Hepatocyte (in vitro differentiated cells): ENCODE measurements at regions not wholly inside any gene's neighbourhood (a gene's known extent, or its start where the extent isn't known, plus 50 kb on each side); places are given as distances from the start of the nearest gene placed in this dataset.

Experiments used
- DNase-seq: peaks from one replicate; pipeline ENCODE4 v3.0.0-alpha.2; 2016; ENCODE audit warnings: low spot score
- H2AFZ ChIP-seq: fragments of 200-600 bp; sonication (generic); 2 replicates; pipeline ENCODE4 v1.6.0; 2016; ENCODE audit warnings: antibody characterized with exemption, mild to moderate bottlenecking
- H3K27ac ChIP-seq: fragments of 200-600 bp; sonication (generic); 2 replicates; pipeline ENCODE4 v1.5.1; 2016; ENCODE audit warnings: mild to moderate bottlenecking
- H3K27me3 ChIP-seq: fragments of 200-600 bp; sonication (generic); 2 replicates; pipeline ENCODE4 v1.6.1; 2016
- H3K36me3 ChIP-seq: fragments of 200-600 bp; sonication (generic); replicated peaks from 2 replicates; pipeline ENCODE4 v1.5.1; 2016; ENCODE audit warnings: low read depth; ENCODE audit not compliant: insufficient read depth
- H3K4me1 ChIP-seq: fragments of 200-600 bp; sonication (generic); 2 replicates; pipeline ENCODE4 v1.5.1; 2016; ENCODE audit warnings: mild to moderate bottlenecking, moderate library complexity; ENCODE audit not compliant: insufficient read depth
- H3K4me2 ChIP-seq: fragments of 200-600 bp; sonication (generic); 2 replicates; pipeline ENCODE4 v1.6.0; 2016
- H3K4me3 ChIP-seq: fragments of 200-600 bp; sonication (generic); 2 replicates; pipeline ENCODE4 v1.5.1; 2016; ENCODE audit warnings: mild to moderate bottlenecking
- H3K79me2 ChIP-seq: fragments of 200-600 bp; sonication (generic); 2 replicates; pipeline ENCODE4 v1.6.0; 2017; ENCODE audit warnings: mild to moderate bottlenecking
- H3K9me2 ChIP-seq: fragments of 200-600 bp; sonication (generic); replicated peaks from 2 replicates; pipeline ENCODE4 v1.6.0; 2017; ENCODE audit warnings: mild to moderate bottlenecking; ENCODE audit not compliant: insufficient read depth
- H3K9me3 ChIP-seq: fragments of 200-600 bp; sonication (generic); 2 replicates; pipeline ENCODE4 v1.5.1; 2016; ENCODE audit warnings: low read depth, mild to moderate bottlenecking
- H4K20me1 ChIP-seq: fragments of 200-600 bp; sonication (generic); 2 replicates; pipeline ENCODE4 v1.6.0; 2016; ENCODE audit warnings: mild to moderate bottlenecking; ENCODE audit not compliant: insufficient read depth, poor library complexity, severe bottlenecking
- CTCF ChIP-seq: fragments of 200-600 bp; sonication (generic); IDR thresholded peaks from 2 replicates; pipeline ENCODE4 v1.5.1; 2016; ENCODE audit warnings: antibody characterized with exemption, mild to moderate bottlenecking; ENCODE audit not compliant: poor library complexity
- EZH2 ChIP-seq: fragments of 200-600 bp; sonication (generic); IDR thresholded peaks from 2 replicates; pipeline ENCODE4 v1.6.1; 2016; ENCODE audit warnings: antibody characterized with exemption, mild to moderate bottlenecking, borderline replicate concordance
- EZH2phosphoT487 ChIP-seq: fragments of 200-600 bp; sonication (generic); IDR thresholded peaks from one replicate; pipeline ENCODE4 v1.6.1; 2018; ENCODE audit warnings: antibody characterized with exemption, mild to moderate bottlenecking, low read depth, moderate library complexity; ENCODE audit not compliant: unreplicated experiment, severe bottlenecking
- WGBS: methylation state at CpG from one replicate; pipeline ENCODE4 v1.1.6; 2016; ENCODE audit warnings: low lambda C conversion rate; ENCODE audit errors: missing lambda C conversion rate; 5-methylcytosine and 5-hydroxymethylcytosine counted together

GRCh38 chr11:107271425-107271824, 186.2 kb downstream of the CWF19L2 start:
- no peaks in the 10 kb centered on the region for H3K4me1 ChIP-seq
- no peaks in the 10 kb centered on the region for H4K20me1 ChIP-seq
- H3K79me2 ChIP-seq: no peaks in the 10 kb centered on the region
- no peak overlapping the region for H3K27ac ChIP-seq
- no peak overlapping the region for H2AFZ ChIP-seq
- WGBS: 91% methylated on average over 7 of the region's 7 CpGs
- H3K27me3 ChIP-seq: no peaks in the 10 kb centered on the region
- H3K4me3 ChIP-seq: no peak overlapping the region
- DNase-seq: no peak
- H3K4me2 ChIP-seq: no peak overlapping the region
- TF ChIP-seq CTCF (no peak), EZH2phosphoT487 (no peak), EZH2 (no peak)
- no peaks in the 10 kb centered on the region for H3K9me3 ChIP-seq
- no peaks in the 10 kb centered on the region for H3K36me3 ChIP-seq
- no peaks in the 10 kb centered on the region for H3K9me2 ChIP-seq

- H3K27ac ChIP-seq: no peak overlapping the region
- H4K20me1 ChIP-seq: no peaks in the 10 kb centered on the region
- H3K9me2 ChIP-seq: no peaks in the 10 kb centered on the region
- no peaks in the 10 kb centered on the region for H3K9me3 ChIP-seq
- no peaks in the 10 kb centered on the region for H3K27me3 ChIP-seq
- H3K4me3 ChIP-seq: no peak overlapping the region
- no peak for DNase-seq
- H3K79me2 ChIP-seq: no peaks in the 10 kb centered on the region
- H3K36me3 ChIP-seq: no peaks in the 10 kb centered on the region
- WGBS: 84% methylated on average over 3 of the region's 3 CpGs
- no peak for TF ChIP-seq CTCF
- TF ChIP-seq EZH2phosphoT487: no peak
- TF ChIP-seq EZH2: no peak
- no peak overlapping the region for H3K4me2 ChIP-seq
- no peak overlapping the region for H2AFZ ChIP-seq
- H3K4me1 ChIP-seq: no peaks in the 10 kb centered on the region
Observed at GRCh38 chr11:107268977-107269376, 188.6 kb downstream of the CWF19L2 start.

GRCh38 chr11:107266455-107266854, 191.2 kb downstream of the CWF19L2 start:
- H3K79me2 ChIP-seq: no peaks in the 10 kb centered on the region
- H3K9me2 ChIP-seq: no peaks in the 10 kb centered on the region
- no peaks in the 10 kb centered on the region for H3K4me1 ChIP-seq
- no peaks in the 10 kb centered on the region for H3K36me3 ChIP-seq
- H2AFZ ChIP-seq: no peak overlapping the region
- no peaks in the 10 kb centered on the region for H3K27me3 ChIP-seq
- no peaks in the 10 kb centered on the region for H4K20me1 ChIP-seq
- WGBS: 97% methylated on average over 3 of the region's 3 CpGs
- H3K4me2 ChIP-seq: no peak overlapping the region
- H3K9me3 ChIP-seq: no peaks in the 10 kb centered on the region
- DNase-seq: no peak
- H3K4me3 ChIP-seq: no peak overlapping the region
- no peak for TF ChIP-seq EZH2
- no peak for TF ChIP-seq CTCF
- TF ChIP-seq EZH2phosphoT487: no peak
- H3K27ac ChIP-seq: no peak overlapping the region

GRCh38 chr11:107265591-107266121, 192.0 kb downstream of the CWF19L2 start:
- H3K27ac ChIP-seq: no peak overlapping the region
- no peak for DNase-seq
- TF ChIP-seq EZH2 (no peak), EZH2phosphoT487 (no peak), CTCF (no peak)
- WGBS: 96% methylated on average over 1 of the region's 1 CpG
- H3K27me3 ChIP-seq: no peaks in the 10 kb centered on the region
- no peak overlapping the region for H3K4me2 ChIP-seq
- no peak overlapping the region for H3K4me3 ChIP-seq
- H3K36me3 ChIP-seq: no peaks in the 10 kb centered on the region
- no peak overlapping the region for H2AFZ ChIP-seq
- no peaks in the 10 kb centered on the region for H4K20me1 ChIP-seq
- no peaks in the 10 kb centered on the region for H3K4me1 ChIP-seq
- H3K9me3 ChIP-seq: no peaks in the 10 kb centered on the region
- no peaks in the 10 kb centered on the region for H3K9me2 ChIP-seq
- H3K79me2 ChIP-seq: no peaks in the 10 kb centered on the region
